Transverse colon (tissue), 4 donors: ENCODE measurements at regions not wholly inside any gene's neighbourhood (a gene's known extent, or its start where the extent isn't known, plus 50 kb on each side); places are given as distances from the start of the nearest gene placed in this dataset.

ENCODE experiments used
- EP300 ChIP-seq: sonication (generic); formaldehyde crosslinking; IDR thresholded peaks from one replicate; pipeline ENCODE4 v1.6.1; 2017; ENCODE audit warnings: antibody characterized with exemption, low read depth
- POLR2A ChIP-seq: fragments of 450-650 bp; IDR thresholded peaks from one replicate; pipeline ENCODE4 v1.6.1; 2016; ENCODE audit warnings: antibody characterized with exemption, mild to moderate bottlenecking, moderate library complexity
- POLR2AphosphoS5 ChIP-seq, 3 donors: sonication (generic); formaldehyde crosslinking; IDR thresholded peaks; one replicate each; pipeline ENCODE4 v1.6.1; 2016; ENCODE audit warnings: antibody characterized with exemption in 3 of 3
- TF ChIP-seq, protein P1 (sequence below), 5 experiments: fragments of 200-600 bp in 3 of 5; fragments of 450-650 bp in 2 of 5; sonication (generic) in 3 of 5; IDR thresholded peaks; 1 replicate in 2 of 5; 2 replicates in 3 of 5; pipeline ENCODE4 v1.5.1; 2016 to 2017; ENCODE audit warnings: antibody characterized with exemption in 5 of 5, inconsistent platforms in 3 of 5, mild to moderate bottlenecking in 2 of 5, moderate library complexity in 1 of 5

DNA sequence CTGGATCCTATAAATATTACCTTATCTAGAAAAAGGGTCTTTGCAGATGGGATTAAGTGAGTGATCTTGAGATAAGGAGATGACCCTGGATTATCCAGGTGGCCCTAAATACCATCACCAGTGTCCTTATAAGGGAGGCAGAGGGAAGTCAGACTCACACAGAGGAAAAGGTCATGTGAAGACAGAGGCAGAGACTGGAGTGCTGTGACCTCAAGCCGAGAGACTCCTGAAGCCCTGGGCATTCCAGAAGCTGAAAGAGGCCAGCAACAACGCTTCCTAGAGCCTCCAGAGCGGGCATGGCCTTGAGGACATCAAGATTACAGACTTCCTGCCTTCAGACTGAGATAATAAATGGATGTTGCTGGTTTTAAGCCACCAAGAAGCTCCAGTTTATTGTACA lies 118.8 kb downstream of the ATPSCKMT start:
- TF ChIP-seq, protein P1, sequence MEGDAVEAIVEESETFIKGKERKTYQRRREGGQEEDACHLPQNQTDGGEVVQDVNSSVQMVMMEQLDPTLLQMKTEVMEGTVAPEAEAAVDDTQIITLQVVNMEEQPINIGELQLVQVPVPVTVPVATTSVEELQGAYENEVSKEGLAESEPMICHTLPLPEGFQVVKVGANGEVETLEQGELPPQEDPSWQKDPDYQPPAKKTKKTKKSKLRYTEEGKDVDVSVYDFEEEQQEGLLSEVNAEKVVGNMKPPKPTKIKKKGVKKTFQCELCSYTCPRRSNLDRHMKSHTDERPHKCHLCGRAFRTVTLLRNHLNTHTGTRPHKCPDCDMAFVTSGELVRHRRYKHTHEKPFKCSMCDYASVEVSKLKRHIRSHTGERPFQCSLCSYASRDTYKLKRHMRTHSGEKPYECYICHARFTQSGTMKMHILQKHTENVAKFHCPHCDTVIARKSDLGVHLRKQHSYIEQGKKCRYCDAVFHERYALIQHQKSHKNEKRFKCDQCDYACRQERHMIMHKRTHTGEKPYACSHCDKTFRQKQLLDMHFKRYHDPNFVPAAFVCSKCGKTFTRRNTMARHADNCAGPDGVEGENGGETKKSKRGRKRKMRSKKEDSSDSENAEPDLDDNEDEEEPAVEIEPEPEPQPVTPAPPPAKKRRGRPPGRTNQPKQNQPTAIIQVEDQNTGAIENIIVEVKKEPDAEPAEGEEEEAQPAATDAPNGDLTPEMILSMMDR (IDR thresholded peaks at IDR 0.05): no peak
- TF ChIP-seq EP300: no peak
- TF ChIP-seq POLR2A: no peak
- no peak for TF ChIP-seq POLR2AphosphoS5 (IDR thresholded peaks at IDR 0.05)
